HL-60 (cell line): ENCODE measurements at regions not wholly inside any gene's neighbourhood (a gene's known extent, or its start where the extent isn't known, plus 50 kb on each side); places are given as distances from the start of the nearest gene placed in this dataset.
A peak's percentile ranks its signal among the peaks of the same experiment; 100 is the strongest.

Experiments
- DNase-seq, 2 experiments: peaks; one replicate each; pipeline ENCODE4 v3.0.0-alpha.2; 2010 to 2020; ENCODE audit warnings: low read depth in 1 of 2, low spot score in 1 of 2
- H3K27ac ChIP-seq: fragments of 250-450 bp; sonication (Bioruptor Pico); replicated peaks from 2 replicates; pipeline ENCODE4 v1.5.1; 2020; ENCODE audit warnings: mild to moderate bottlenecking, moderate library complexity
- H3K27me3 ChIP-seq: fragments of 250-450 bp; sonication (Bioruptor Pico); 2 replicates; pipeline ENCODE4 v1.5.1; 2021; ENCODE audit warnings: mild to moderate bottlenecking, moderate library complexity; ENCODE audit not compliant: insufficient read depth, poor library complexity, severe bottlenecking
- H3K4me3 ChIP-seq: replicated peaks from 2 replicates; pipeline ENCODE4 v1.5.1; 2011; ENCODE audit warnings: mild to moderate bottlenecking, control low read depth, low read length; ENCODE audit not compliant: insufficient read depth
- CTCF ChIP-seq: IDR thresholded peaks from one replicate; pipeline ENCODE4 v1.5.1; 2011; ENCODE audit warnings: low read length, control low read depth, inconsistent platforms; ENCODE audit not compliant: insufficient read depth
- GABPA ChIP-seq: IDR thresholded peaks from 2 replicates; pipeline ENCODE4 v1.6.1; 2012; ENCODE audit warnings: low read depth
- POLR2AphosphoS5 ChIP-seq: IDR thresholded peaks from 2 replicates; pipeline ENCODE4 v1.6.1; 2012; ENCODE audit warnings: low read depth
- REST ChIP-seq: IDR thresholded peaks from 2 replicates; pipeline ENCODE4 v1.6.1; 2012; ENCODE audit warnings: low read depth; ENCODE audit not compliant: insufficient replicate concordance
- SPI1 ChIP-seq: IDR thresholded peaks from 2 replicates; pipeline ENCODE4 v1.6.1; 2012; ENCODE audit warnings: low read depth, mild to moderate bottlenecking, borderline replicate concordance

- TF ChIP-seq POLR2AphosphoS5: no peak
- TF ChIP-seq CTCF: no peak
- no peak for TF ChIP-seq REST
- no peak for TF ChIP-seq GABPA
- no peak; the same call in 1 of the 2 replicates for TF ChIP-seq SPI1
- DNase-seq: peak in 1 of 2 experiments; percentile 81
- Histone ChIP-seq H3K27me3 (no peaks in the 10 kb centered on the region), H3K27ac (peak overlapping the region; percentile 56), H3K4me3 (no peak overlapping the region)
These were observed 452.7 kb downstream of the NLGN4X start for GRCh38 chrX:5775846-5776430.

GRCh38 chrX:5774446-5774845 lies 454.2 kb downstream of the NLGN4X start:
- Histone ChIP-seq H3K4me3 (no peak overlapping the region), H3K27ac (no peak overlapping the region), H3K27me3 (no peaks in the 10 kb centered on the region)
- TF ChIP-seq SPI1 (no peak), REST (no peak), CTCF (no peak), POLR2AphosphoS5 (no peak), GABPA (no peak)
- no peak for DNase-seq

GRCh38 chrX:5771441-5771840 lies 457.2 kb downstream of the NLGN4X start:
- TF ChIP-seq CTCF (no peak), GABPA (no peak), REST (no peak), POLR2AphosphoS5 (no peak), SPI1 (no peak)
- Histone ChIP-seq H3K4me3 (no peak overlapping the region), H3K27me3 (no peaks in the 10 kb centered on the region), H3K27ac (no peak overlapping the region)
- DNase-seq: no peak
